ENCODE measurements at regions not wholly inside any gene's neighbourhood (a gene's known extent, or its start where the extent isn't known, plus 50 kb on each side); places are given as distances from the start of the nearest gene placed in this dataset.

- dilution Hi-C loops (cut with MboI; ENCODE audit: extremely low pct_ligation_motif_present, low sequenced_read_pairs) = no loop called here
- Histone ChIP-seq H3K4me3 (ENCODE audit: control insufficient read depth in 2 of 3, extremely low read depth in 1 of 3, insufficient read depth in 2 of 3, low read depth in 1 of 3, low read length in 3 of 3) (no peak overlapping the region), H3K27ac (ENCODE audit: control insufficient read depth, insufficient read depth, low read length) (no peak overlapping the region), H4K20me1 (ENCODE audit: control insufficient read depth, extremely low read depth, insufficient read depth, low read length) (no peaks in the 10 kb centered on the region), H3K4me1 (ENCODE audit: control insufficient read depth, extremely low read depth, insufficient read depth, low read length) (no peaks in the 10 kb centered on the region), H3K9me1 (ENCODE audit: control insufficient read depth, extremely low read depth, insufficient read depth, low read length) (no peaks in the 10 kb centered on the region), H3K79me2 (ENCODE audit: control insufficient read depth, insufficient read depth, low read length) (peaks cover 5% of the 10 kb centered on the region), H2AFZ (ENCODE audit: control insufficient read depth, low read length) (no peak overlapping the region), H3K36me3 (ENCODE audit: control insufficient read depth in 2 of 2, extremely low read depth in 1 of 2, insufficient read depth in 2 of 2, low read length in 2 of 2) (no peaks in the 10 kb centered on the region), H3K27me3 (ENCODE audit: control insufficient read depth, extremely low read depth, insufficient read depth, low read length) (no peaks in the 10 kb centered on the region), H3K4me2 (ENCODE audit: control insufficient read depth, extremely low read depth, insufficient read depth, low read depth, low read length) (no peak overlapping the region), H3K9ac (ENCODE audit: control insufficient read depth, extremely low read depth, insufficient read depth, low read length) (no peak overlapping the region), H3K9me3 (ENCODE audit: control insufficient read depth, low read depth, low read length) (no peaks in the 10 kb centered on the region)
- no peak for TF ChIP-seq CTCF (optimal IDR thresholded peaks at IDR 0.05 in 1 of 3, IDR thresholded peaks at IDR 0.05 in 1 of 3, conservative IDR thresholded peaks at IDR 0.05 in 1 of 3; ENCODE audit: extremely low read depth in 1 of 3, insufficient read depth in 2 of 3, low read length in 3 of 3)
- no peak for TF ChIP-seq EZH2 (IDR thresholded peaks at IDR 0.05; ENCODE audit: low read length)
- FAIRE-seq = no peak
- no peak for DNase-seq (ENCODE audit: low read depth, low spot score)
Observed at GRCh38 chr2:74065456-74065855, 80.7 kb downstream of the TET3 start.

GRCh38 chr2:74066491-74067203, 81.1 kb downstream of the BOLA3 start:
- dilution Hi-C loops (cut with MboI; ENCODE audit: extremely low pct_ligation_motif_present, low sequenced_read_pairs) = no loop called here
- H3K4me3 ChIP-seq (ENCODE audit: control insufficient read depth in 2 of 3, extremely low read depth in 1 of 3, insufficient read depth in 2 of 3, low read depth in 1 of 3, low read length in 3 of 3) = no peak overlapping the region
- DNase-seq (ENCODE audit: low read depth, low spot score) = no peak
- no peaks in the 10 kb centered on the region for H4K20me1 ChIP-seq (ENCODE audit: control insufficient read depth, extremely low read depth, insufficient read depth, low read length)
- H3K9me1 ChIP-seq (ENCODE audit: control insufficient read depth, extremely low read depth, insufficient read depth, low read length) = no peaks in the 10 kb centered on the region
- H3K27me3 ChIP-seq (ENCODE audit: control insufficient read depth, extremely low read depth, insufficient read depth, low read length) = no peaks in the 10 kb centered on the region
- no peak overlapping the region for H3K4me2 ChIP-seq (ENCODE audit: control insufficient read depth, extremely low read depth, insufficient read depth, low read depth, low read length)
- H3K9me3 ChIP-seq (ENCODE audit: control insufficient read depth, low read depth, low read length) = no peaks in the 10 kb centered on the region
- peaks cover 5% of the 10 kb centered on the region for H3K79me2 ChIP-seq (ENCODE audit: control insufficient read depth, insufficient read depth, low read length)
- H3K9ac ChIP-seq (ENCODE audit: control insufficient read depth, extremely low read depth, insufficient read depth, low read length) = no peak overlapping the region
- FAIRE-seq = no peak
- no peaks in the 10 kb centered on the region for H3K4me1 ChIP-seq (ENCODE audit: control insufficient read depth, extremely low read depth, insufficient read depth, low read length)
- H3K36me3 ChIP-seq (ENCODE audit: control insufficient read depth in 2 of 2, extremely low read depth in 1 of 2, insufficient read depth in 2 of 2, low read length in 2 of 2) = no peaks in the 10 kb centered on the region
- no peak overlapping the region for H3K27ac ChIP-seq (ENCODE audit: control insufficient read depth, insufficient read depth, low read length)
- TF ChIP-seq CTCF (optimal IDR thresholded peaks at IDR 0.05 in 1 of 3, IDR thresholded peaks at IDR 0.05 in 1 of 3, conservative IDR thresholded peaks at IDR 0.05 in 1 of 3; ENCODE audit: extremely low read depth in 1 of 3, insufficient read depth in 2 of 3, low read length in 3 of 3) = no peak
- TF ChIP-seq EZH2 (IDR thresholded peaks at IDR 0.05; ENCODE audit: low read length) = no peak
- H2AFZ ChIP-seq (ENCODE audit: control insufficient read depth, low read length) = no peak overlapping the region
